ENCODE measurements at regions not wholly inside any gene's neighbourhood (a gene's known extent, or its start where the extent isn't known, plus 50 kb on each side); places are given as distances from the start of the nearest gene placed in this dataset.

- no peak for TF ChIP-seq CTCF (conservative IDR thresholded peaks at IDR 0.05 in 1 of 2, IDR thresholded peaks at IDR 0.05 in 1 of 2; ENCODE audit: extremely low read depth in 1 of 2, insufficient read depth in 1 of 2, low read depth in 1 of 2, low read length in 2 of 2)
- TF ChIP-seq EZH2 (IDR thresholded peaks at IDR 0.05; ENCODE audit: borderline replicate concordance, low read length), result no peak
These were observed 496.9 kb upstream of the MBL2 start for GRCh38 chr10:53269482-53269881.
